ENCODE measurements at regions not wholly inside any gene's neighbourhood (a gene's known extent, or its start where the extent isn't known, plus 50 kb on each side); places are given as distances from the start of the nearest gene placed in this dataset.

- Histone ChIP-seq H3K27ac (ENCODE audit: low read length in 2 of 2) (no peak overlapping the region), H3K9me3 (ENCODE audit: control extremely low read depth in 1 of 3, control insufficient read depth in 2 of 3, insufficient read depth in 1 of 3, low read length in 2 of 3) (peaks cover 0 to 5% (median 3%) of the 10 kb centered on the region in 3 donors), H3K9ac (ENCODE audit: low read length) (no peak overlapping the region), H3K27me3 (replicated peaks in 1 of 4; ENCODE audit: control extremely low read depth in 1 of 4, control insufficient read depth in 3 of 4, insufficient read depth in 4 of 4, low read length in 3 of 4) (peaks cover 0 to 3% (median 0%) of the 10 kb centered on the region in 4 experiments), H3K36me3 (replicated peaks in 1 of 2; ENCODE audit: control extremely low read depth in 1 of 2, control insufficient read depth in 1 of 2, extremely low read depth in 1 of 2, insufficient read depth in 2 of 2, low read length in 1 of 2) (no peaks in the 10 kb centered on the region), H3K4me3 (ENCODE audit: control extremely low read depth in 1 of 5, extremely low read depth in 1 of 5, insufficient read depth in 1 of 5, low read depth in 2 of 5, low read length in 4 of 5) (no peak overlapping the region), H4K20me1 (ENCODE audit: control insufficient read depth, insufficient read depth, low read length, poor library complexity, severe bottlenecking) (no peaks in the 10 kb centered on the region), H3K79me2 (ENCODE audit: control insufficient read depth, insufficient read depth, low read length) (no peaks in the 10 kb centered on the region), H2AFZ (ENCODE audit: insufficient read depth, low read depth, low read length, poor library complexity, severe bottlenecking) (no peak overlapping the region), H3K4me2 (replicated peaks; ENCODE audit: low read depth, low read length, poor library complexity, severe bottlenecking) (no peak overlapping the region), H3K4me1 (ENCODE audit: control insufficient read depth in 2 of 2, insufficient read depth in 2 of 2, low read length in 2 of 2) (no peaks in the 10 kb centered on the region)
- Mint-ChIP-seq H3K9me3 (ENCODE audit: insufficient read depth) (peaks cover 3% of the 10 kb centered on the region), H3K4me1 (no peaks in the 10 kb centered on the region), H3K27ac (no peak overlapping the region), H3K27me3 (peaks cover 12% of the 10 kb centered on the region), H3K4me3 (no peak overlapping the region)
- intact Hi-C loops (cut with micrococcal nuclease): no loop called here
- WGBS (ENCODE audit: insufficient coverage): no CpG with 5 or more reads among the region's 5 CpGs
- DNase-seq (no peak), ATAC-seq (ENCODE audit: low read depth) (no peak)
- ChIA-PET CTCF (interaction anchor here (1.2 kb wide), 1 partner anchor 1128 kb away, joined by 3 read pairs; no protein-coding TSS in a partner anchor), POLR2A (no interaction called here)
- TF ChIP-seq EZH2 (IDR thresholded peaks at IDR 0.05; ENCODE audit: borderline replicate concordance, insufficient read depth, low read depth, low read length, poor library complexity, severe bottlenecking): no peak
- no peak for TF ChIP-seq CTCF (IDR thresholded peaks at IDR 0.05)
Observed at GRCh38 chr6:21691685-21692346, 98.3 kb downstream of the SOX4 start.

- Histone ChIP-seq H3K9me3 (ENCODE audit: control extremely low read depth in 1 of 3, control insufficient read depth in 2 of 3, insufficient read depth in 1 of 3, low read length in 2 of 3) (peaks cover 0 to 3% (median 2%) of the 10 kb centered on the region in 3 donors), H3K4me1 (ENCODE audit: control insufficient read depth in 2 of 2, insufficient read depth in 2 of 2, low read length in 2 of 2) (no peaks in the 10 kb centered on the region), H3K4me2 (replicated peaks; ENCODE audit: low read depth, low read length, poor library complexity, severe bottlenecking) (no peak overlapping the region), H3K79me2 (ENCODE audit: control insufficient read depth, insufficient read depth, low read length) (no peaks in the 10 kb centered on the region), H3K27ac (ENCODE audit: low read length in 2 of 2) (no peak overlapping the region), H3K27me3 (replicated peaks in 1 of 4; ENCODE audit: control extremely low read depth in 1 of 4, control insufficient read depth in 3 of 4, insufficient read depth in 4 of 4, low read length in 3 of 4) (peaks cover 0 to 3% (median 0%) of the 10 kb centered on the region in 4 experiments), H2AFZ (ENCODE audit: insufficient read depth, low read depth, low read length, poor library complexity, severe bottlenecking) (no peak overlapping the region), H3K4me3 (ENCODE audit: control extremely low read depth in 1 of 5, extremely low read depth in 1 of 5, insufficient read depth in 1 of 5, low read depth in 2 of 5, low read length in 4 of 5) (no peak overlapping the region), H4K20me1 (ENCODE audit: control insufficient read depth, insufficient read depth, low read length, poor library complexity, severe bottlenecking) (no peaks in the 10 kb centered on the region), H3K9ac (ENCODE audit: low read length) (no peak overlapping the region), H3K36me3 (replicated peaks in 1 of 2; ENCODE audit: control extremely low read depth in 1 of 2, control insufficient read depth in 1 of 2, extremely low read depth in 1 of 2, insufficient read depth in 2 of 2, low read length in 1 of 2) (no peaks in the 10 kb centered on the region)
- ATAC-seq (ENCODE audit: low read depth) (no peak), DNase-seq (no peak)
- Mint-ChIP-seq H3K9me3 (ENCODE audit: insufficient read depth) (peaks cover 3% of the 10 kb centered on the region), H3K27me3 (peaks cover 12% of the 10 kb centered on the region), H3K27ac (no peak overlapping the region), H3K4me3 (no peak overlapping the region), H3K4me1 (no peaks in the 10 kb centered on the region)
- WGBS (ENCODE audit: insufficient coverage): no CpG with 5 or more reads among the region's 1 CpG
- POLR2A ChIA-PET: no interaction called here
- CTCF ChIA-PET: interaction anchor here (0.9 kb wide), 1 partner anchor 1634 kb away, joined by 3 read pairs; no protein-coding TSS in a partner anchor
- intact Hi-C loops (cut with micrococcal nuclease): no loop called here
- TF ChIP-seq EZH2 (IDR thresholded peaks at IDR 0.05; ENCODE audit: borderline replicate concordance, insufficient read depth, low read depth, low read length, poor library complexity, severe bottlenecking) (no peak), CTCF (IDR thresholded peaks at IDR 0.05) (no peak)
Observed at GRCh38 chr6:21692721-21693120, 99.2 kb downstream of the SOX4 start.

Measured in B cell (primary cell).